Posterior vena cava (tissue), 2 donors: ENCODE measurements at regions not wholly inside any gene's neighbourhood (a gene's known extent, or its start where the extent isn't known, plus 50 kb on each side); places are given as distances from the start of the nearest gene placed in this dataset.
"Not testable (repeated sequence)": the region's sequence is repeated elsewhere in the genome, so short reads cannot be mapped to it uniquely, and the experiment has no call there.

ENCODE experiments used
- DNase-seq: peaks from one replicate; pipeline ENCODE4 v3.0.0-alpha.2; 2020; ENCODE audit warnings: low spot score
- intact Hi-C, 2 donors: fragments of 100-400 bp; cut with DNase I; formaldehyde crosslinking; loops; one replicate each; pipeline versions ENCODE4 v1.14.1 to v1.14.2; 2022 to 2023
- donor health status: DM: yes; HTN: yes; CAD: no.
- donor health status: DM: yes; HTN: yes; CAD: no.

- intact Hi-C loops: no loop called here
- peak; percentile 64 for DNase-seq
Measured at GRCh38 chr10:45180507-45180906, 134.9 kb downstream of the OR13A1 start.

GRCh38 chr10:45180946-45181875 lies 134.2 kb downstream of the OR13A1 start:
- DNase-seq: peak; percentile 86
- intact Hi-C loops: no loop called here

GRCh38 chr10:45183174-45183573 lies 132.2 kb downstream of the OR13A1 start:
- no peak for DNase-seq
- intact Hi-C loops: no loop called here

GRCh38 chr10:45197816-45198485 lies 117.5 kb downstream of the OR13A1 start:
- intact Hi-C loops: no loop called here
- DNase-seq: peak; percentile 65

GRCh38 chr10:45198486-45199204 lies 116.8 kb downstream of the OR13A1 start:
- DNase-seq: no peak
- intact Hi-C loops: no loop called here

GRCh38 chr10:45199205-45199740 lies 116.1 kb downstream of the OR13A1 start:
- no peak for DNase-seq
- intact Hi-C loops: no loop called here

- intact Hi-C loops: no loop called here
- DNase-seq: no peak
Measured at GRCh38 chr10:45201271-45201670, 114.1 kb downstream of the OR13A1 start.

GRCh38 chr10:45202242-45202641 lies 113.2 kb downstream of the OR13A1 start:
- intact Hi-C loops: no loop called here
- no peak for DNase-seq

- DNase-seq: no peak
- intact Hi-C loops: no loop called here
Measured at GRCh38 chr10:45204954-45205775, 110.2 kb downstream of the OR13A1 start.

- DNase-seq: no peak
- intact Hi-C loops: no loop called here
Measured at GRCh38 chr10:45209888-45210287, 105.5 kb downstream of the OR13A1 start.

GRCh38 chr10:45211576-45211975 lies 103.8 kb downstream of the OR13A1 start:
- DNase-seq: no peak
- intact Hi-C loops: no loop called here

- intact Hi-C loops: no loop called here
- DNase-seq: no peak
Measured at GRCh38 chr10:45219416-45219815, 96.0 kb downstream of the OR13A1 start.

GRCh38 chr10:45220931-45221330 lies 94.5 kb downstream of the OR13A1 start:
- intact Hi-C loops: no loop called here
- no peak for DNase-seq

GRCh38 chr10:45224219-45224841 lies 91.1 kb downstream of the OR13A1 start:
- intact Hi-C loops: no loop called here
- peak; percentile 81 for DNase-seq

- intact Hi-C loops: no loop called here
- DNase-seq: no peak
Measured at GRCh38 chr10:45227042-45227441, 88.4 kb downstream of the OR13A1 start.

GRCh38 chr10:45227456-45227855 lies 88.0 kb downstream of the OR13A1 start:
- no peak for DNase-seq

GRCh38 chr10:45229823-45230222 lies 85.6 kb downstream of the OR13A1 start:
- intact Hi-C loops: no loop called here
- DNase-seq: no peak

More at GRCh38 chr10:45227456-45227855, 88.0 kb downstream of the OR13A1 start:
- intact Hi-C loops: no loop called here

- DNase-seq, intact Hi-C loops: not testable (repeated sequence)
Measured at GRCh38 chr10:45235260-45235769, 80.1 kb downstream of the OR13A1 start.
